ENCODE measurements at regions not wholly inside any gene's neighbourhood (a gene's known extent, or its start where the extent isn't known, plus 50 kb on each side); places are given as distances from the start of the nearest gene placed in this dataset.

GRCh38 chr1:63126104-63126503, 196.3 kb upstream of the FOXD3 start:
- DNase-seq = no peak

- DNase-seq = no peak
Measured at GRCh38 chr1:63127376-63127775, 195.0 kb upstream of the FOXD3 start.

GRCh38 chr1:63128556-63128955, 193.8 kb upstream of the FOXD3 start:
- no peak for DNase-seq

- DNase-seq = no peak
Measured at GRCh38 chr1:63129184-63129583, 193.2 kb upstream of the FOXD3 start.

GRCh38 chr1:63129855-63130254, 192.5 kb upstream of the FOXD3 start:
- no peak for DNase-seq

- DNase-seq = no peak
Measured at GRCh38 chr1:63134501-63135173, 187.7 kb upstream of the FOXD3 start.

- no peak for DNase-seq
Measured at GRCh38 chr1:63135174-63135512, 187.2 kb upstream of the FOXD3 start.

GRCh38 chr1:63135801-63136200, 186.6 kb upstream of the FOXD3 start:
- no peak for DNase-seq

- DNase-seq = no peak
Measured at GRCh38 chr1:63142001-63142400, 180.4 kb upstream of the FOXD3 start.

- DNase-seq = no peak
Measured at GRCh38 chr1:63143482-63143881, 178.9 kb upstream of the FOXD3 start.

- DNase-seq = no peak
Measured at GRCh38 chr1:63147783-63148182, 174.6 kb upstream of the FOXD3 start.

- no peak for DNase-seq
Measured at GRCh38 chr1:63148825-63149645, 173.3 kb upstream of the FOXD3 start.

- DNase-seq = no peak
Measured at GRCh38 chr1:63152572-63152971, 169.8 kb upstream of the FOXD3 start.

- no peak for DNase-seq
Measured at GRCh38 chr1:63155437-63155836, 166.9 kb upstream of the FOXD3 start.

GRCh38 chr1:63157085-63157484, 165.3 kb upstream of the FOXD3 start:
- no peak for DNase-seq

GRCh38 chr1:63169057-63169456, 153.3 kb upstream of the FOXD3 start:
- DNase-seq = no peak

GRCh38 chr1:63173161-63173560, 149.2 kb upstream of the FOXD3 start:
- no peak for DNase-seq

- DNase-seq = no peak
Measured at GRCh38 chr1:63189677-63190076, 132.7 kb upstream of the FOXD3 start.

GRCh38 chr1:63190171-63190570, 132.2 kb upstream of the FOXD3 start:
- no peak for DNase-seq

GRCh38 chr1:63198871-63199394, 123.4 kb upstream of the FOXD3 start:
- DNase-seq = no peak

- no peak for DNase-seq
Measured at GRCh38 chr1:63199706-63200335, 122.5 kb upstream of the FOXD3 start.

- no peak for DNase-seq
Measured at GRCh38 chr1:63200676-63201075, 121.7 kb upstream of the FOXD3 start.

GRCh38 chr1:63203641-63204040, 118.7 kb upstream of the FOXD3 start:
- DNase-seq = no peak

- no peak for DNase-seq
Measured at GRCh38 chr1:63205776-63206175, 116.6 kb upstream of the FOXD3 start.

All from DMS 273 treated with DMSO at 0.1 percent for 48 hours (cell line).